IPS-NIHi7 (cell line): ENCODE measurements at regions not wholly inside any gene's neighbourhood (a gene's known extent, or its start where the extent isn't known, plus 50 kb on each side); places are given as distances from the start of the nearest gene placed in this dataset.
"Not testable (repeated sequence)": the region's sequence is repeated elsewhere in the genome, so short reads cannot be mapped to it uniquely, and the experiment has no call there.

Experiments used
- DNase-seq: peaks from one replicate; pipeline ENCODE4 v3.0.0; 2012; ENCODE audit warnings: mixed read lengths; ENCODE audit errors: extremely low spot score

- no peak for DNase-seq
These were observed 729.6 kb upstream of the NR2F2 start for GRCh38 chr15:95600884-95601283.

GRCh38 chr15:95601525-95601924 is 729.0 kb upstream of the NR2F2 start:
- DNase-seq: no peak

- no peak for DNase-seq
These were observed 726.7 kb upstream of the NR2F2 start for GRCh38 chr15:95603802-95604201.

GRCh38 chr15:95604634-95605036 is 725.9 kb upstream of the NR2F2 start:
- DNase-seq: no peak

GRCh38 chr15:95605098-95605497 is 725.4 kb upstream of the NR2F2 start:
- no peak for DNase-seq

GRCh38 chr15:95606551-95606950 is 723.9 kb upstream of the NR2F2 start:
- DNase-seq: no peak

GRCh38 chr15:95608371-95608770 is 722.1 kb upstream of the NR2F2 start:
- DNase-seq: no peak

- DNase-seq: no peak
These were observed 721.4 kb upstream of the NR2F2 start for GRCh38 chr15:95609096-95609495.

- DNase-seq: no peak
These were observed 719.6 kb upstream of the NR2F2 start for GRCh38 chr15:95610945-95611344.

GRCh38 chr15:95615436-95615835 is 715.1 kb upstream of the NR2F2 start:
- DNase-seq: no peak

- DNase-seq: no peak
These were observed 714.2 kb upstream of the NR2F2 start for GRCh38 chr15:95616306-95616705.

GRCh38 chr15:95620934-95621579 is 709.4 kb upstream of the NR2F2 start:
- no peak for DNase-seq

GRCh38 chr15:95622843-95623242 is 707.7 kb upstream of the NR2F2 start:
- no peak for DNase-seq

GRCh38 chr15:95624100-95624499 is 706.4 kb upstream of the NR2F2 start:
- DNase-seq: no peak

- DNase-seq: no peak
These were observed 705.7 kb upstream of the NR2F2 start for GRCh38 chr15:95624616-95625361.

GRCh38 chr15:95626501-95627361 is 703.8 kb upstream of the NR2F2 start:
- DNase-seq: no peak

- DNase-seq: no peak
These were observed 700.9 kb upstream of the NR2F2 start for GRCh38 chr15:95629503-95630168.

GRCh38 chr15:95630683-95631082 is 699.8 kb upstream of the NR2F2 start:
- no peak for DNase-seq

- DNase-seq: no peak
These were observed 694.8 kb upstream of the NR2F2 start for GRCh38 chr15:95635666-95636065.

GRCh38 chr15:95636107-95636506 is 694.4 kb upstream of the NR2F2 start:
- DNase-seq: no peak

GRCh38 chr15:95637234-95637633 is 693.3 kb upstream of the NR2F2 start:
- DNase-seq: not testable (repeated sequence)

- no peak for DNase-seq
These were observed 691.3 kb upstream of the NR2F2 start for GRCh38 chr15:95639208-95639607.
